Activated B cell treated with CpG ODN at 0.5 μM for 24 hours (primary cell): ENCODE measurements at regions not wholly inside any gene's neighbourhood (a gene's known extent, or its start where the extent isn't known, plus 50 kb on each side); places are given as distances from the start of the nearest gene placed in this dataset.

Source experiments
- ATAC-seq: fragments of 200-7000 bp; cut with Tn5 transposase; one replicate; pipeline ENCODE4 v1.10.0; 2021; ENCODE audit warnings: low read depth, mild to moderate bottlenecking, moderate library complexity
- CTCF ChIA-PET: fragments of 350-600 bp; sonication (Branson Sonifier 250); formaldehyde crosslinking; loops from one replicate; lab custom pipeline; 2021; ENCODE audit warnings: antibody characterized with exemption; lab: Charles Lee
- POLR2A ChIA-PET: fragments of 350-600 bp; sonication (Branson Sonifier 250); formaldehyde crosslinking; loops from one replicate; lab custom pipeline; 2021; ENCODE audit warnings: antibody characterized with exemption; lab: Charles Lee
- DNase-seq: peaks from one replicate; pipeline ENCODE4 v3.0.0; 2022
- H3K27ac Mint-ChIP-seq: one replicate; pipeline ENCODE4 v1.8.0; 2020; ENCODE audit warnings: mixed read lengths
- H3K27me3 Mint-ChIP-seq: one replicate; pipeline ENCODE4 v1.8.0; 2021; ENCODE audit warnings: mixed read lengths
- H3K36me3 Mint-ChIP-seq: one replicate; pipeline ENCODE4 v1.8.0; 2021; ENCODE audit warnings: low read depth, mixed read lengths
- H3K4me1 Mint-ChIP-seq: one replicate; pipeline ENCODE4 v1.8.0; 2021; ENCODE audit warnings: mixed read lengths
- H3K4me3 Mint-ChIP-seq: one replicate; pipeline ENCODE4 v1.8.0; 2020; ENCODE audit warnings: mild to moderate bottlenecking, mixed read lengths
- H3K9me3 Mint-ChIP-seq: one replicate; pipeline ENCODE4 v1.8.0; 2020; ENCODE audit warnings: mixed read lengths
- intact Hi-C: fragments of 100-400 bp; cut with micrococcal nuclease; formaldehyde crosslinking; loops from one replicate; pipeline ENCODE4 v1.15.1; 2024
- TF ChIP-seq, protein P1 (sequence below): fragments of 200-600 bp; IDR thresholded peaks from one replicate; pipeline ENCODE4 v1.8.0; 2022; ENCODE audit warnings: antibody characterized with exemption, mild to moderate bottlenecking

- H3K27ac Mint-ChIP-seq: no peak overlapping the region
- CTCF ChIA-PET: no interaction called here
- ATAC-seq (no peak), DNase-seq (no peak)
- no peaks in the 10 kb centered on the region for H3K4me1 Mint-ChIP-seq
- H3K9me3 Mint-ChIP-seq: no peaks in the 10 kb centered on the region
- TF ChIP-seq, protein P1, sequence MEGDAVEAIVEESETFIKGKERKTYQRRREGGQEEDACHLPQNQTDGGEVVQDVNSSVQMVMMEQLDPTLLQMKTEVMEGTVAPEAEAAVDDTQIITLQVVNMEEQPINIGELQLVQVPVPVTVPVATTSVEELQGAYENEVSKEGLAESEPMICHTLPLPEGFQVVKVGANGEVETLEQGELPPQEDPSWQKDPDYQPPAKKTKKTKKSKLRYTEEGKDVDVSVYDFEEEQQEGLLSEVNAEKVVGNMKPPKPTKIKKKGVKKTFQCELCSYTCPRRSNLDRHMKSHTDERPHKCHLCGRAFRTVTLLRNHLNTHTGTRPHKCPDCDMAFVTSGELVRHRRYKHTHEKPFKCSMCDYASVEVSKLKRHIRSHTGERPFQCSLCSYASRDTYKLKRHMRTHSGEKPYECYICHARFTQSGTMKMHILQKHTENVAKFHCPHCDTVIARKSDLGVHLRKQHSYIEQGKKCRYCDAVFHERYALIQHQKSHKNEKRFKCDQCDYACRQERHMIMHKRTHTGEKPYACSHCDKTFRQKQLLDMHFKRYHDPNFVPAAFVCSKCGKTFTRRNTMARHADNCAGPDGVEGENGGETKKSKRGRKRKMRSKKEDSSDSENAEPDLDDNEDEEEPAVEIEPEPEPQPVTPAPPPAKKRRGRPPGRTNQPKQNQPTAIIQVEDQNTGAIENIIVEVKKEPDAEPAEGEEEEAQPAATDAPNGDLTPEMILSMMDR: no peak
- intact Hi-C loops: no loop called here
- H3K27me3 Mint-ChIP-seq: no peaks in the 10 kb centered on the region
- H3K4me3 Mint-ChIP-seq: no peak overlapping the region
- POLR2A ChIA-PET: no interaction called here
- H3K36me3 Mint-ChIP-seq: no peaks in the 10 kb centered on the region
Observed at GRCh38 chr6:76416821-76417605, 344.6 kb upstream of the IMPG1 start.

- intact Hi-C loops: no loop called here
- Mint-ChIP-seq H3K27me3 (no peaks in the 10 kb centered on the region), H3K4me1 (no peaks in the 10 kb centered on the region), H3K27ac (no peak overlapping the region), H3K36me3 (no peaks in the 10 kb centered on the region), H3K9me3 (peaks cover 13% of the 10 kb centered on the region), H3K4me3 (no peak overlapping the region)
- ATAC-seq: no peak
- ChIA-PET CTCF (no interaction called here), POLR2A (no interaction called here)
- TF ChIP-seq, protein P1: no peak
- no peak for DNase-seq
Observed at GRCh38 chr6:76403064-76403463, 330.6 kb upstream of the IMPG1 start.

GRCh38 chr6:76397966-76398365, 325.5 kb upstream of the IMPG1 start:
- intact Hi-C loops: no loop called here
- no peaks in the 10 kb centered on the region for H3K36me3 Mint-ChIP-seq
- H3K4me1 Mint-ChIP-seq: no peaks in the 10 kb centered on the region
- H3K27ac Mint-ChIP-seq: no peak overlapping the region
- CTCF ChIA-PET: no interaction called here
- no peaks in the 10 kb centered on the region for H3K27me3 Mint-ChIP-seq
- POLR2A ChIA-PET: no interaction called here
- no peak for ATAC-seq
- H3K4me3 Mint-ChIP-seq: no peak overlapping the region
- no peak for DNase-seq
- peaks cover 14% of the 10 kb centered on the region for H3K9me3 Mint-ChIP-seq
- TF ChIP-seq, protein P1: no peak

DNA sequence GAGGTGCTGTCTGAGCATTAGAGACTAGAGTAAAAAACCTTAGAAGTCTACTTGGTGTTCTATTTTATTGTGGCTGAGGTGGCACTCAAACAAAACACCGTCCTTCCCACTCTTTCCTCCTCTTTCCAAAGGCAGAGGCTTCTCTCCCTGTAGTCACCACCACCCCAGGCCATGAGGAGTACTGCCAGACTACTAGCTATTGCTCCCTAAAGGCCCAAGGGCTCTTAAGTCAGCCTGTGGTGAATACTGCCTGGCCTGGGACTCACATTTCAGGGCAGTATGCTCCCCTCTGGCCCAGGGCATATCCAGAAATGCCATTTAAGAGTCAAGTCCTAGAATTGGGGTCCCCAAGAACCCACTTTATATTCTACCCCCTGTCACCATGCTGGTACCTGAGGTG, 309.7 kb upstream of the IMPG1 start:
- TF ChIP-seq, protein P1: no peak
- no peaks in the 10 kb centered on the region for H3K4me1 Mint-ChIP-seq
- intact Hi-C loops: no loop called here
- H3K27me3 Mint-ChIP-seq: no peaks in the 10 kb centered on the region
- H3K9me3 Mint-ChIP-seq: peaks cover 28% of the 10 kb centered on the region
- H3K36me3 Mint-ChIP-seq: no peaks in the 10 kb centered on the region
- DNase-seq (no peak), ATAC-seq (no peak)
- no peak overlapping the region for H3K4me3 Mint-ChIP-seq
- CTCF ChIA-PET: no interaction called here
- POLR2A ChIA-PET: no interaction called here
- H3K27ac Mint-ChIP-seq: no peak overlapping the region

DNA sequence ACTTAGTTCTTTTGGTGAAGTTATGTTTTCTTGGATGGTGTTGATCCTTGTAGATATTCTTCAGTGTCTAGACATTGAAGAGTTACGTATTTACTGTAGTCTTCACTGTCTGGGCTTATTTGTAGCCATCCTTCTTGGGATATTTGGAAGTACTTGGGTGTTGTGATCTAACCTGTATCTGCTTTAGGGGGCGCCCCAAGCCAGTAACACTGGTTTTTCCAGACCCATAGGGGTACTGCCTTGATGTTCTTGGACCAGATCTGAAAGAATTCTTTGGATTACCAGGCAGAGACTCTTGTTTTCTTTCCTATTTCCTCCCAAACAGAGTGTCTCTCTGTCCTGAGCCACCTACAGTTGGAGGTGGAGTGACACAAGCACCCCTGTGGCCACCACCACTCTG, 309.1 kb upstream of the IMPG1 start:
- intact Hi-C loops: no loop called here
- DNase-seq (no peak), ATAC-seq (no peak)
- Mint-ChIP-seq H3K4me3 (no peak overlapping the region), H3K27ac (no peak overlapping the region), H3K9me3 (peaks cover 31% of the 10 kb centered on the region), H3K4me1 (no peaks in the 10 kb centered on the region), H3K27me3 (no peaks in the 10 kb centered on the region), H3K36me3 (no peaks in the 10 kb centered on the region)
- POLR2A ChIA-PET: no interaction called here
- TF ChIP-seq, protein P1: no peak
- CTCF ChIA-PET: no interaction called here
